CD4-positive, alpha-beta memory T cell (primary cell): ENCODE measurements at regions not wholly inside any gene's neighbourhood (a gene's known extent, or its start where the extent isn't known, plus 50 kb on each side); places are given as distances from the start of the nearest gene placed in this dataset.

ENCODE experiments used
- CTCF ChIA-PET: fragments of 350-600 bp; sonication (Branson Sonifier 250); formaldehyde crosslinking; loops from one replicate; lab custom pipeline; 2021; ENCODE audit warnings: inconsistent platforms; ENCODE audit not compliant: partially characterized antibody; lab: Charles Lee
- POLR2A ChIA-PET: fragments of 350-600 bp; sonication (Branson Sonifier 250); formaldehyde crosslinking; loops from one replicate; lab custom pipeline; 2021; ENCODE audit not compliant: partially characterized antibody; lab: Charles Lee
- DNase-seq, 5 donors: peaks; one replicate each; pipeline versions ENCODE4 v3.0.0 to v3.0.0-alpha.2; 2020 to 2022; ENCODE audit warnings: mixed read lengths in 1 of 5
- H3K27ac ChIP-seq: one replicate; pipeline ENCODE4 v1.7.0; 2013; ENCODE audit warnings: low read depth, low read length
- H3K27me3 ChIP-seq: 2 replicates; pipeline ENCODE4 v1.7.0; 2013; ENCODE audit warnings: mild to moderate bottlenecking, low read length, moderate library complexity; ENCODE audit not compliant: insufficient read depth
- H3K36me3 ChIP-seq: 2 replicates; pipeline ENCODE4 v1.7.0; 2013; ENCODE audit warnings: mild to moderate bottlenecking, low read length, moderate library complexity; ENCODE audit not compliant: insufficient read depth
- H3K4me1 ChIP-seq: 2 replicates; pipeline ENCODE4 v1.7.0; 2013; ENCODE audit warnings: mild to moderate bottlenecking, low read length, moderate library complexity; ENCODE audit not compliant: insufficient read depth
- H3K4me3 ChIP-seq, 2 donors: one replicate each; pipeline ENCODE4 v1.7.0; 2013; ENCODE audit warnings: low read length in 2 of 2, mild to moderate bottlenecking in 1 of 2
- H3K9me3 ChIP-seq, 2 donors: one replicate each; pipeline ENCODE4 v1.7.0; 2013; ENCODE audit warnings: low read length in 2 of 2, control low read depth in 1 of 2; ENCODE audit not compliant: control insufficient read depth in 1 of 2
- H3K27ac Mint-ChIP-seq, 7 donors: one replicate each; pipeline ENCODE4 v1.8.0; 2020 to 2021; ENCODE audit warnings: mixed read lengths in 7 of 7, mild to moderate bottlenecking in 6 of 7, inconsistent platforms in 3 of 7, moderate library complexity in 3 of 7
- H3K27me3 Mint-ChIP-seq, 2 donors: one replicate each; pipeline ENCODE4 v1.8.0; 2020 to 2021; ENCODE audit warnings: mixed read lengths in 2 of 2
- H3K36me3 Mint-ChIP-seq, 2 donors: one replicate each; pipeline ENCODE4 v1.8.0; 2020 to 2021; ENCODE audit warnings: mixed read lengths in 2 of 2, inconsistent platforms in 1 of 2, mild to moderate bottlenecking in 1 of 2
- H3K4me1 Mint-ChIP-seq, 4 donors: one replicate each; pipeline ENCODE4 v1.8.0; 2020 to 2021; ENCODE audit warnings: mixed read lengths in 4 of 4, mild to moderate bottlenecking in 1 of 4
- H3K4me3 Mint-ChIP-seq, 8 donors: one replicate each; pipeline ENCODE4 v1.8.0; 2020 to 2021; ENCODE audit warnings: mixed read lengths in 8 of 8, mild to moderate bottlenecking in 7 of 8, moderate library complexity in 6 of 8, inconsistent platforms in 3 of 8
- H3K9me3 Mint-ChIP-seq, 8 donors: one replicate each; pipeline ENCODE4 v1.8.0; 2020 to 2021; ENCODE audit warnings: mixed read lengths in 8 of 8, mild to moderate bottlenecking in 5 of 8, inconsistent platforms in 3 of 8, moderate library complexity in 1 of 8
- intact Hi-C: fragments of 100-400 bp; cut with micrococcal nuclease; formaldehyde crosslinking; loops from one replicate; pipeline ENCODE4 v1.15.1; 2023

GRCh38 chr7:34396437-34397064 lies 261.5 kb upstream of the NPSR1 start:
- Mint-ChIP-seq H3K9me3 (peaks cover 0 to 13% (median under 1%) of the 10 kb centered on the region in 8 donors), H3K4me3 (no peak overlapping the region), H3K27me3 (no peaks in the 10 kb centered on the region), H3K27ac (no peak overlapping the region), H3K4me1 (no peaks in the 10 kb centered on the region), H3K36me3 (no peaks in the 10 kb centered on the region)
- intact Hi-C loops = no loop called here
- no peaks in the 10 kb centered on the region for H3K9me3 ChIP-seq
- no peaks in the 10 kb centered on the region for H3K4me1 ChIP-seq
- H3K27me3 ChIP-seq = no peaks in the 10 kb centered on the region
- no peak for DNase-seq
- ChIA-PET CTCF (no interaction called here), POLR2A (no interaction called here)
- H3K36me3 ChIP-seq = no peaks in the 10 kb centered on the region
- no peak overlapping the region for H3K27ac ChIP-seq
- no peak overlapping the region for H3K4me3 ChIP-seq

DNA sequence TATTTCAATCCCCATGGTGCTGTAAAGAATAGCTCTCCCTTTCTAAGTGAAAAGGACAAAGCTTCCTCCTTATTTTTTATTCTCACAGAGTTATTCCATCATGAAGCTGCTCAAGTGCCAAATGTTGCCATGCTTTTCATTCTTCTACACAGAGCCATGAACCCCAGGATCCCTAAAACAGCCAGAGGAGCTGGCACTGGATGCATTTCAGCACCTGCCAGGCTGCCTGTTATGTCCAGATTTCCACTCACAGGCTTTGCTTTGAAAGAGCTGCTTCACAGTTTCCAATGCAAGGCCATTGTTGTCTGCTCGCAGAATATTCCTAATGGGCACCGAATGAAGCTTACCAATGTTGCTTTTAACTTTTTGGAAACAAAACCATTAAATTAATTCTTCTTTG lies 256.2 kb upstream of the NPSR1 start:
- POLR2A ChIA-PET = no interaction called here
- H3K4me3 Mint-ChIP-seq = no peak overlapping the region
- peaks cover 0 to 8% (median under 1%) of the 10 kb centered on the region in 8 donors for H3K9me3 Mint-ChIP-seq

GRCh38 chr7:34406848-34407530 lies 251.0 kb upstream of the NPSR1 start:
- no peaks in the 10 kb centered on the region for H3K27me3 Mint-ChIP-seq
- H3K27me3 ChIP-seq = no peaks in the 10 kb centered on the region
- no peaks in the 10 kb centered on the region for H3K4me1 ChIP-seq
- no peak overlapping the region for H3K4me3 Mint-ChIP-seq
- no peak overlapping the region for H3K27ac Mint-ChIP-seq
- H3K4me1 Mint-ChIP-seq = no peaks in the 10 kb centered on the region
- intact Hi-C loops = no loop called here
- H3K9me3 ChIP-seq = no peaks in the 10 kb centered on the region
- H3K27ac ChIP-seq = no peak overlapping the region
- DNase-seq = no peak
- POLR2A ChIA-PET = no interaction called here
- no peaks in the 10 kb centered on the region for H3K36me3 Mint-ChIP-seq
- CTCF ChIA-PET = no interaction called here
- peaks cover 0 to 3% (median 0%) of the 10 kb centered on the region in 8 donors for H3K9me3 Mint-ChIP-seq
- H3K4me3 ChIP-seq = no peak overlapping the region
- no peaks in the 10 kb centered on the region for H3K36me3 ChIP-seq

More for the DNA sequence above, 256.2 kb upstream of the NPSR1 start:
- Histone ChIP-seq H3K4me1 (no peaks in the 10 kb centered on the region), H3K27ac (no peak overlapping the region), H3K9me3 (no peaks in the 10 kb centered on the region), H3K4me3 (no peak overlapping the region), H3K27me3 (no peaks in the 10 kb centered on the region), H3K36me3 (no peaks in the 10 kb centered on the region)
- Mint-ChIP-seq H3K27me3 (no peaks in the 10 kb centered on the region), H3K36me3 (no peaks in the 10 kb centered on the region), H3K27ac (no peak overlapping the region), H3K4me1 (no peaks in the 10 kb centered on the region)
- intact Hi-C loops = no loop called here
- DNase-seq = no peak
- CTCF ChIA-PET = no interaction called here

DNA sequence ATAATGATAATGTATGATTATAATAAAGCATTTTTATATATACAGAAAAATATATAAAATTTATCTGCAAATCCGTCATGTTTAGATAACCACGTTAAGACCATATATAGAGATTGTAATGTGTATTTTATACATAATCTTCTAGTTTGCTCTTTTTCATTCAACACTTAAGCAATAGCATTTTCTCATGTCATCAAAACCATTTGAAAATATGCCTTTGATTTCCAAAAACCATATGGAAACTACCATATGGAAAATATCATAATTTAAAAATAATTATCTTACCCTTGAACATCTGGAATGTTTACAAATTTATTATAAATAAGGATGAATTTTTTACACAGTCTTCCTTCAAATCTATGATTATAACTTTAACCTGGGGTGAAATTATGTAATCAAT lies 250.4 kb upstream of the NPSR1 start:
- Mint-ChIP-seq H3K4me1 (no peaks in the 10 kb centered on the region), H3K27ac (no peak overlapping the region), H3K4me3 (no peak overlapping the region), H3K9me3 (peaks cover 0 to 3% (median 0%) of the 10 kb centered on the region in 8 donors), H3K36me3 (no peaks in the 10 kb centered on the region), H3K27me3 (no peaks in the 10 kb centered on the region)
- no peaks in the 10 kb centered on the region for H3K9me3 ChIP-seq
- intact Hi-C loops = no loop called here
- no peaks in the 10 kb centered on the region for H3K4me1 ChIP-seq
- ChIA-PET CTCF (no interaction called here), POLR2A (no interaction called here)
- H3K36me3 ChIP-seq = no peaks in the 10 kb centered on the region
- no peak overlapping the region for H3K4me3 ChIP-seq
- H3K27me3 ChIP-seq = no peaks in the 10 kb centered on the region
- no peak overlapping the region for H3K27ac ChIP-seq
- DNase-seq = no peak

DNA sequence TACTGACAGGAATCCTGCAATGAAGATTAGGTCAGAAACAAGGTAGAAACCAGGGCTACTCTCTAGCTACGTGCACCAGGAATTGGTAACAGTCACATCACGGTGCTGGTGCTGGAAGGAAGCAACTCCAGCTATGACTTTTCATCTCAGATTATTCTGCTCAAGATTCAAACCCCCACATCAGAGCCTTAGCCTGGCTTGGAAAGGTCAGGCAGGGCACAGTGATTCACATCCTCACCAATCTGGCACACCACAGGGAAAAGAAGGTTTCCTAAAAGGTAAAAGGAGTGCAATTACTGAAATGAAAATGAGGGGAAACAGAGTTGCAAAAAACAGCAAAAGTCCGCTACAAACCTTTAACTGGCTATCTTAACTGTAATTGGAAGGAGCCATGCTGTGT lies 240.2 kb upstream of the NPSR1 start:
- H3K4me1 ChIP-seq = no peaks in the 10 kb centered on the region
- Mint-ChIP-seq H3K27ac (no peak overlapping the region), H3K4me3 (no peak overlapping the region), H3K9me3 (peaks cover 0 to 7% (median 0%) of the 10 kb centered on the region in 8 donors), H3K36me3 (no peaks in the 10 kb centered on the region), H3K27me3 (no peaks in the 10 kb centered on the region), H3K4me1 (no peaks in the 10 kb centered on the region)
- intact Hi-C loops = no loop called here
- POLR2A ChIA-PET = no interaction called here
- H3K36me3 ChIP-seq = no peaks in the 10 kb centered on the region
- H3K27me3 ChIP-seq = no peaks in the 10 kb centered on the region
- H3K4me3 ChIP-seq = no peak overlapping the region
- no peak overlapping the region for H3K27ac ChIP-seq
- CTCF ChIA-PET = no interaction called here
- no peaks in the 10 kb centered on the region for H3K9me3 ChIP-seq
- no peak for DNase-seq

DNA sequence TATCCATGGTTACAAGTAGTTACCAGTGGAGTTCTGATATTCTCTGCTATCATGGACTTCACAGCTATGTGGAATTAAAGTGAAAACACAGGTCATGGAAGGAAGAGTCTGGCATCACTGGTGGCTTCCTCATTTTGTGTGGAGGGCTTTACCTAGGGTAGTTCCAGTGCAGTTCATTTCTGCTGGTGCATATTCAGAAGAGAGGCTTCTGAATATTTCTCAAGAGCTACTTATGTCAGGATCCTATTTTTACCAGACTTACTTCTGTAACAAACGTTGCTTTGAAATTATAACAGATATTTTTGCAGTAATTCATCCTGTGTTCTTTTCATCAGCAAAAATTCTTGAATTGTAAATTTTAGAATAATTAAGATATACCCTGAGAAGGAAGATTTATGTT lies 236.5 kb upstream of the NPSR1 start:
- H3K9me3 ChIP-seq = no peaks in the 10 kb centered on the region
- H3K36me3 ChIP-seq = no peaks in the 10 kb centered on the region
- Mint-ChIP-seq H3K9me3 (peaks cover 0 to 4% (median 0%) of the 10 kb centered on the region in 8 donors), H3K4me3 (no peak overlapping the region), H3K27me3 (no peaks in the 10 kb centered on the region), H3K36me3 (no peaks in the 10 kb centered on the region), H3K4me1 (no peaks in the 10 kb centered on the region), H3K27ac (no peak overlapping the region)
- ChIA-PET POLR2A (no interaction called here), CTCF (no interaction called here)
- no peaks in the 10 kb centered on the region for H3K4me1 ChIP-seq
- DNase-seq = no peak
- H3K27me3 ChIP-seq = no peaks in the 10 kb centered on the region
- no peak overlapping the region for H3K27ac ChIP-seq
- intact Hi-C loops = no loop called here
- H3K4me3 ChIP-seq = no peak overlapping the region

- H3K27me3 ChIP-seq = no peaks in the 10 kb centered on the region
- no peaks in the 10 kb centered on the region for H3K4me1 ChIP-seq
- Mint-ChIP-seq H3K27me3 (no peaks in the 10 kb centered on the region), H3K27ac (no peak overlapping the region), H3K36me3 (no peaks in the 10 kb centered on the region), H3K9me3 (peaks cover 0 to 7% (median 0%) of the 10 kb centered on the region in 8 donors), H3K4me3 (no peak overlapping the region), H3K4me1 (no peaks in the 10 kb centered on the region)
- no peak overlapping the region for H3K4me3 ChIP-seq
- intact Hi-C loops = no loop called here
- ChIA-PET CTCF (no interaction called here), POLR2A (no interaction called here)
- no peak overlapping the region for H3K27ac ChIP-seq
- H3K9me3 ChIP-seq = no peaks in the 10 kb centered on the region
- DNase-seq = no peak
- H3K36me3 ChIP-seq = no peaks in the 10 kb centered on the region
These were observed 232.8 kb upstream of the NPSR1 start for GRCh38 chr7:34425194-34425593.
